HG02759 (cell line): ENCODE measurements at regions not wholly inside any gene's neighbourhood (a gene's known extent, or its start where the extent isn't known, plus 50 kb on each side); places are given as distances from the start of the nearest gene placed in this dataset.

Source experiments
- ATAC-seq: cut with Tn5 transposase; IDR thresholded peaks from one replicate; pipeline ENCODE4 v1.9.1; 2021; ENCODE audit warnings: mild to moderate bottlenecking, moderate library complexity; ENCODE audit not compliant: unreplicated experiment

DNA sequence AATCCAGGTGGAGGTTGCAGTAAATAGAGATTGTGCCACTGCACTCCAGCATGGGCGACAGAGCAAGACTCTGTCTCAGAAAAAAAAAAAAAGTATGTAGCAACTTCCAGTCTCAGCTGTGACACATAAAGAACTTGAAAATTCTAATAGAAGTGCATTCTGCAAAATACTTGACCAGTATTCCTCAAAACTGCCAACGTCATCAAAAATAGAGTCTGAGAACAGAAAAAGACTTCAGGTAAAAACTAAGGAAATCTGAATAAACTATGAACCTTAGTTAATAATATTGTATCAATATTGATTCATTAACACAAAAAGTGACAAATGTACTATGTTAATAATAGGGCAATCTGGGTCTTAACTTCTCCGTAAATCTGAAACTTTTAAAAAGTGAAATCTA is 76.7 kb upstream of the WDR75 start:
- no peak for ATAC-seq

DNA sequence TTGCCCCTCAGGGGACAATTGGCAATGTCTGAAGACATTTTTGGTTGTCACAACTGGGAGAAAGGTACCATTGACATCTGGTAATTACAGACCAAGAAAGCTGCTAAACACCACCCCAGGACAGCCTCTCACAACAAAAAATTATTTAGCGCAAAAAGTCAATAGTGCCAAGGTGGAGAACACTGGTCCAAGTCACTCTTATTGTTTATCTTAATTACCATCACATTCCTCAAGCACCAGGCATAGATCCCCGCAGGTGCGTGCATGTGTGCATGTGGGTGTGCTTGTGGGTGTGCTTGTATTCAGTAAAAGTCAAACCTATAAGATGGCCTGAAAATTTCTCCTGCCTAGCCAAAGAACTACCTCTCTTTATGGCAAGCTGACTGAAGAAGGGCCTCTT is 74.9 kb upstream of the WDR75 start:
- ATAC-seq, result no peak

DNA sequence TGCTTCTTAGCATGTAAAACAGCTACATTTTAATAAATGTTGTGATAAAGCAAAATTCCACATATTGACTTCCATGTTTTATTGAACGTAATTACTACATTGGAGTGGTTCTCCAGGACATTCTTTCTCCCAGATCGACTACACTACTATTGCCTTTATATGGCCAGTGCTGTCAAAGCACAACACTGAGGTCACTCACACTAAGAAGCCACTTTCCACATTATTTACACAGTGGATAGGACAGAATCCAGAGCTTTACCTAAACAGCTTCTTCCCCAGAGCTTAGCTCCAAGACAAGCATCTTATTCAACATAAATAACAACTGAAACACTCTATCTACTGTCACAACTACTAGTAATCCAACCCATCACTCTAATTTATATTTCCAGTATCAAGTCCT is 73.9 kb upstream of the WDR75 start:
- no peak for ATAC-seq

DNA sequence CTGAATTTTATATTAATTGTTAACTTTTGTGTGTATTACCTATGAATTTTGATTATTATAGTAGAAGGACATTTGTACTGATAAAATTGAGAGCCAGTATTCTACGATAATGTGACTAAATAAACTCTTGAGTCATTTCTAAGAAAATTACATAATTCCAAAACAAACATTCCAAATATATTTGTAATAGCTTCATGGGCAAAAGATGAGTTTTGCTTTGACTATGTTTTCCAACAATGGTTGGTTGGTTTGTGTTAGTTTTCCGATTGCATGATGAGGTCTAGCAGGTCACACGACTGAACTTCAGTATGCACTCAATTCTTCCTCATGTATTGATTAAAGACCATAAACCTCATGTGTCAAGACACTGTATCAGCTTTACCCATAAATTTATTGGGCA is 71.7 kb upstream of the WDR75 start:
- ATAC-seq, result no peak

DNA sequence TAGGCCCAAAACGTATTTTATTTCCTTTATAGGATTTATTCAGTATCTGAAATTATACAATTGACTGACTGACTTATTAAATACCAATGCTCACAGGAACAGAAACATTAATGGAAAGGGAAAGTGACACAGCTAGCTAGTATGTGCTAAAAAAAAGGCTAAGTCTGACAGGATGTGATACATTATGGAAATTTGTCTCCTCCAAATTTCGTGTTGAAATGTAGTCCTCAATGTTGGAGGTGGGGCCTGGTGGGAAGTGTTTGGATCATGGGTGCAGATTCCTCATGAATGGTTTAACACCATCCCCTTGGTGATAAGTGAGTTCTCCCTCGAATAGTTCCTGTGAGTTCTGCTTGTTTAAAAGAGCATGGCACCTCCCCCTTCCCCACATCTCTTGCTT is 70.6 kb upstream of the WDR75 start:
- ATAC-seq, result no peak

DNA sequence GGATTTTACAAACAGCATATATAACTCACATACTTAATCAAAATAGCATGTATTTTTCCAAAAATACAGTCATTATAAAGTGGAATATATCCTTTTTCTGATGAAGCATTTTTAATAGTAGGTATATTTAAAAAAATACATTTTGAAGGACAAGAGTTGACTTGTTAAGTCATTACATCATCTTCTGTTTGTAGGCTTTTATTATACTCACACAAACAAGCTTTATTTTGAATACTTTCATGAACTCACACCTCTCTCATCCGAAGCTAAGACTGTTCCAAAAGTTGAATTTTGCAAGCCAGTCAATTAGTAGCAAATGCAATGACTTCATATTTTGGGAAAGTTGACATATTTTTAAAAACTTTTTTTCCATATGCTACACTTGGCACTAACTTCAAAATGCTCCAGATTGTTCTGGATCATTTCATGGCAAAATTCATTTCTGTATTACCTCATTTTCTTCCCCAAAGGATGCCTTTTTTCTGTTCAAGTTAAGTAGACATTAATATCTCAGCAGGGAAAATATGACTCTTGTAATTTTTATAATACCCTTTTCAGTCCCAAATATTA is 68.5 kb upstream of the WDR75 start:
- ATAC-seq, result no peak

DNA sequence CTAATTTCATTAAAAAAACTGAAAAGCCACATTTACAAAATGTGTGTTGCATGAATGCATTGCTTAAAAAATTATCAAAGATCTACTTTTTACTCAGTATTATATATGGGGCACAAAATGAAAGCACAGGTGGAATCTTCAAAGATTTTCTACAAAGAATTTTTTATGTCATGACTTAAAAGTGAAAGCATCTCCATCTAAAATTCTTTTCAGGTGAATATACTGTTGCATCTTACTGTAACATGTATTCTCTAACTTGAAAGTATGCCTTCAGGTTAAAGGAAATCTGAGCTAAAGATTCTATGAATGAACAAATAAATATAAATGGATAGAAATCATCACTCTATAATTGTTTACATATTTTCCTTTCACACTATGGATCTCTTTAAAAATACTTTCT is 66.8 kb upstream of the WDR75 start:
- ATAC-seq, result no peak

DNA sequence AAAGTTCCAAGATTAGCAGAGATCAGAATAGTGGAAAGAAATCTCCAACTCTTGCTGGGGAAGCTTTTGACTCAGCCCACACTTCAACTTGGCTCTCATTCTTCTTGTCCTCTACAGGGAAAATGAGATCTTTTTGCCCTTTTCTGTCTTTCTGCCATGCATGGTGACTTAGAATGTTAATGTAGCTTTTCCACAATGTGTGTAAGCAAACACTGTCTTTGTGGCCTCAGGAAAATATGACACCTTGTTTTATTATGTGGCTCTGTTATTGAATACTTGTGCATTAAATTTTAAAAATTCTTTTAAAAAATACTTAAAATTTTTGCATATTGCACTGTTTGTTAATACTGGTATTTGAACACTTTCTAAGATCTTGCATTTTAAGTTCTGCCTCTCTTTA is 65.4 kb upstream of the WDR75 start:
- ATAC-seq, result no peak

DNA sequence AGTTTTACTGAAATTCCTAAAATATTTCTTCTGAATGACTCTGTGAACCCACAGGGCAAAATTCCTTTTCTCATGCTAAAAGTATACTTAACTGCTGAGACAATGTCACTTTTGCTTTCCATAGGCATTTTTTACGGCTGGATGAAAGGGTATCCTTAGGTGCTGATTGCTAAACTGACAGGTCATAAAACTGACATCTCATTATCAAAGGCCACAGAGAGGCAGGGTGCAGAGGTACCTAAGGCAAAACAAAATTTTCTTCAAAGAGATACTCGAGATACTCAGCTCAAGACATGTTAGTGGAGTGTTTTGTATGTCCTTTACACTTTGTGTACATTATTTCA is 62.0 kb upstream of the WDR75 start:
- no peak for ATAC-seq

DNA sequence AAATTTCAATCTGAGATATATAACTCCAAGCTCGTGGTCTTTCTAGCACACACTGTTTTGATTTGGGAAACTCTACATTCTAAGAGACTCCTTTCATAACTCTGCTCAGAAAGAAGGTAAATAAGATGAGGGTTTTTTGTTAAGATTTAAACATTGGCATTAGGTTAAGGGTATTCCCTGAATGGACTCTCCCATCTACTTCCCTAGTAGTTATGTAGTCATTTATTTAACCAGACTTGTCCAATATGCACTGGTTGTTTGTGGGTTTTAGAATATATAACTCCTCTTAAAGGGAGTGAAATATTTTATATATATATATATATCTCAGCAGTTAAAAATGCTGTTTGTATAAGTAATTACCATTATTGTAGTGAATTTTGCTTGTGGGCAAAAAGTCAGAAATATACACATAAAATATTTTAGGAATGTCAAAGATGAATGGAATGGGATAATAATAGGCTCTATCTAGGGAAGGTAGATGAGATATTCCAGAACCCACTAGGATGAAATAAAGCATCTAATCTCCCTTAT is 61.5 kb upstream of the WDR75 start:
- no peak for ATAC-seq

DNA sequence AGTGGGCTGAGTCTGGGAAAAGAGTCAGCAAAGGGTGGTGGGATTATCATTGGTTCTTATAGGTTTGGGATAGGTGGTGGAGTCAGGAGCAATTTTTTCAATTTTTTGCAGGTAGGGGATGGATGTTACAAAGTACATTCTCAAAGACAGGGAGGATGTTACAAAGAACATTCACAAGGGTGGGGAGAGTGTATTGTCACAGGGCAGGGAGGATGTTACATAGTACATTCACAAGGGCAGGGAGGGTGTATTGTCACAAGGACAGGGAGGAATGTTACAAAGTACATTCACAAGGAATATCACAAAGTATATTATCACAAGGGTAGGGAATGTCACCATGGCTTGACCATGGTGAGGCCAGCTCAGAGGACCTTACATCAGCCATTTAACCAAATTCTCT is 58.6 kb upstream of the WDR75 start:
- ATAC-seq, result no peak

DNA sequence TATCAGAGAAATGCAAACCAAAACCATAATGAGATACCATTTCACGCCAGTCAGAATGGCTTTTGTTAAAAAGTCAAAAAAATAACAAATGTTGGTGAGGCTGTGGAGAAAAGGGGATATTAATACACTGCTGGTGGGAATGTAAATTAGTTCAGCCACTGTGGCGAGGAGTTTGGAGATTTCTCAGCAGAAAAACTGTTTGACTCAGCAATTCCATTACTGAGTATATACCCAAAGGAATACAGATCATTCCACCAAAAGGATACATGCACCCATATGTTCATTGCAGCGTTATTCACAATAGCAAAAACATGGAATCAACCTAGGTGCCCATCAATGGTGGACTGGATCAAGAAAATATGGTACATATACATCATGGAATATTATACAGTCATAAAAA is 54.5 kb upstream of the WDR75 start:
- ATAC-seq, result no peak

DNA sequence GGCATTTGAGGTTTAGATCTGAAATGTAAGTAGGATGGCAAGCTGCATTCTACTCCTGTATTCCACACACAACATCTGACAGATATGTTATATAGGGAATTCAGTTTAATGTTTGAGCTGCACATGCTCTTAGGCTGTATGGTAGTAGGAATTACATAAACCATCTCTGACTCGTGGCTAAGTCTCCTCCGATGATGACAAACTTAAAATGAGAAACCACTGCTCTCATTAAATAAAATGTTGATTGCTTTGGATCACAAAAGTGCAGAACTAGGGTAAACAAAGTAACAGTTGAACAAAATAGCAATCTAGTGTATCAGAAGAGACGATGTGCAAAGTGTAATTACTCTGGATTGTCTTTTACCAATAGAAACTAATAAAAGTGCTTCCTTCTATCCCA is 50.1 kb upstream of the WDR75 start:
- ATAC-seq, result no peak
